ENCODE measurements at regions not wholly inside any gene's neighbourhood (a gene's known extent, or its start where the extent isn't known, plus 50 kb on each side); places are given as distances from the start of the nearest gene placed in this dataset.
"Not testable (repeated sequence)": the region's sequence is repeated elsewhere in the genome, so short reads cannot be mapped to it uniquely, and the experiment has no call there.

DNA sequence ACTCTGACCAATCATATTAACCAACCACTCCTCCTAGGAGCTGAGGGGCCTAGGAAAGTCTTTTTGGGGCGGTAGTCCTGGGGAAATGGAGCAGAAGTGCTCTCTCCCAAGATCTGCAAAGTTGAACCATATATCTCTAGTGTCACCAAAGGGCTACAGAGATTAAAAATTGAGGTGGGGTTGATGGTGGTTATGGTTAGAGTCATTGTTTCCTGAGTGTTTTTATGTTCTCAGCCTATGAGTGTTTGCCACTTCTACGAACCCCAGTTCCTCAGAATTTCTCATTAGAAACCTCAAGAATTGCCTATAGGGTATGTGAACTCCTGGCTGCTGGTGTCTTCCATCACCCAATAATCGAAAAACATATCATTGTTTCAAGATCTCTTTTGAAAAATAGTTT is 217.8 kb downstream of the CDRT15L2 start:
- DNase-seq: no peak
- no peak for ATAC-seq
- intact Hi-C loops (cut with DNase I): no loop called here
- Histone ChIP-seq H3K9me3 (ENCODE audit: control insufficient read depth, low read length) (no peaks in the 10 kb centered on the region), H3K27me3 (ENCODE audit: control insufficient read depth, insufficient read depth) (no peaks in the 10 kb centered on the region), H3K27ac (ENCODE audit: low read length) (no peak overlapping the region), H3K4me1 (ENCODE audit: control insufficient read depth, insufficient read depth, low read length) (no peaks in the 10 kb centered on the region), H3K4me3 (ENCODE audit: low read length) (no peak overlapping the region)
- WGBS: 83% methylated on average over 3 of the region's 3 CpGs

DNA sequence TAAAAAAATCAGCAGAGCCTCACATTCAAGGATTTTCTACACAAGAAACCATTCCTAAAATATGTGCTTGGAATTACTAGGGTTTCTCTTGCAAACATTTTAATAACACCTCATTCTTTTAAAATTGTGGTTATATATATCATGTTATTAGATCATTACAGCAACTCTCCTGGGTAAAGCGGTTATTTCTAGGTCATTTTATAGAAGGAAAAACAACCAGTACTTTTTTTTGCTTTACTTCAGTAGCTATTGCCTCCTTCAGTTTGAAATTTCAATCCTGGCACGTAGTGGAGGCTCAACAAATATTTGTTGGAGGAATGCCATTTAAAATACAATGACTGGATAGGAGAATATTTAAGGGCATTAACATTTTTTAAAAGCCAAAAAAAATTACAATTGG is 220.6 kb downstream of the CDRT15L2 start:
- H3K27me3 ChIP-seq (ENCODE audit: control insufficient read depth, insufficient read depth): no peaks in the 10 kb centered on the region
- 57% methylated on average over 2 of the region's 2 CpGs for WGBS
- no peaks in the 10 kb centered on the region for H3K9me3 ChIP-seq (ENCODE audit: control insufficient read depth, low read length)
- intact Hi-C loops (cut with DNase I): no loop called here
- DNase-seq: no peak
- ATAC-seq: no peak
- no peak overlapping the region for H3K27ac ChIP-seq (ENCODE audit: low read length)
- H3K4me1 ChIP-seq (ENCODE audit: control insufficient read depth, insufficient read depth, low read length): no peaks in the 10 kb centered on the region
- no peak overlapping the region for H3K4me3 ChIP-seq (ENCODE audit: low read length)

DNA sequence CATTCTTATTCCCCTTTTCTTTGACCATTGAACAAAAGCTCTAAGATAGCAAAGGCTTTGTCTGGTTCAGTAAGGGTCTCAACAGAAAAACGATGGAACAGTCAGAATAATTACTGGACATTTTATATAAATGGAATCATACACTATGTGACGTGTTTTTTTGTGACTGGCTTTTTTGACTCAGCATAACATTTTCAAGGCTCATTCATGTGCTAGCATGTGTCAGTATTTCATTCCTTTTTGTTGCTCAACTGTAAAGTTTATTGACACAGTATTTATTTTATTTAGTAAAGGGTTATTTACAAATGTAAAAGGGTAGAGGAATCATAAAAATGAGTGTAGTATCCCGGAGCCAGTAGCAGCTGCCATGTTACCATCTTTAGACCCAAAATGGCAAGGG is 226.2 kb downstream of the CDRT15L2 start:
- WGBS: 72% methylated on average over 3 of the region's 3 CpGs
- H3K27ac ChIP-seq (ENCODE audit: low read length): no peak overlapping the region
- DNase-seq (no peak), ATAC-seq (no peak)
- H3K4me1 ChIP-seq (ENCODE audit: control insufficient read depth, insufficient read depth, low read length): no peaks in the 10 kb centered on the region
- H3K4me3 ChIP-seq (ENCODE audit: low read length): no peak overlapping the region
- no peaks in the 10 kb centered on the region for H3K27me3 ChIP-seq (ENCODE audit: control insufficient read depth, insufficient read depth)
- H3K9me3 ChIP-seq (ENCODE audit: control insufficient read depth, low read length): no peaks in the 10 kb centered on the region
- intact Hi-C loops (cut with DNase I): no loop called here

DNA sequence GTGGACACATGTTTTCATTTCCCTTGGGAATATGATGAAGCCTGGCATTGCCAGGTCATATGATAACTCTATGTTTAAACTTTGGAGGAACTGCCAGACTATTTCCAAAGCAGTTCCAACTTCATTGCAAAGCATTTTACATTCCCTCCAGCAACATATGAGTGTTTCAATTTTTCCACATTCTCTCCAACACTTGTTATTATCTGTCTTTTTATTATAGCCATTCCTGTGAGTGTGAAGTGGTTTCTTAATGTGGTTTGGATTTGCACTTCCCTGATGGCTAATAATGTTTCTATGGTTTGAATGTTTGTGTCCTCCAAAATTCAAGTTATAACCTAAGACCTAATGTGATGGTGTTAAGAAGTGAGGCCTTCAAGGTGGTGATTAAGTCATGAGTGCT is 228.0 kb downstream of the CDRT15L2 start:
- H3K27me3 ChIP-seq (ENCODE audit: control insufficient read depth, insufficient read depth); H3K4me1 ChIP-seq (ENCODE audit: control insufficient read depth, insufficient read depth, low read length); DNase-seq; H3K9me3 ChIP-seq (ENCODE audit: control insufficient read depth, low read length); intact Hi-C loops (cut with DNase I); ATAC-seq; H3K4me3 ChIP-seq (ENCODE audit: low read length); H3K27ac ChIP-seq (ENCODE audit: low read length): not testable (repeated sequence)

GRCh38 chr17:20815410-20815809 is 227.4 kb downstream of the USP22 start:
- H3K4me3 ChIP-seq (ENCODE audit: low read length); H3K27me3 ChIP-seq (ENCODE audit: control insufficient read depth, insufficient read depth); H3K9me3 ChIP-seq (ENCODE audit: control insufficient read depth, low read length); intact Hi-C loops (cut with DNase I); H3K4me1 ChIP-seq (ENCODE audit: control insufficient read depth, insufficient read depth, low read length); H3K27ac ChIP-seq (ENCODE audit: low read length); DNase-seq; ATAC-seq: not testable (repeated sequence)
- 90% methylated on average over 5 of the region's 5 CpGs for WGBS

GRCh38 chr17:20823905-20824304 is 218.9 kb downstream of the USP22 start:
- H3K4me3 ChIP-seq (ENCODE audit: low read length): no peak overlapping the region
- WGBS: 82% methylated on average over 3 of the region's 3 CpGs
- H3K4me1 ChIP-seq (ENCODE audit: control insufficient read depth, insufficient read depth, low read length): no peaks in the 10 kb centered on the region
- no peak overlapping the region for H3K27ac ChIP-seq (ENCODE audit: low read length)
- no peak for DNase-seq
- ATAC-seq: no peak
- H3K27me3 ChIP-seq (ENCODE audit: control insufficient read depth, insufficient read depth): no peaks in the 10 kb centered on the region
- intact Hi-C loops (cut with DNase I): no loop called here
- H3K9me3 ChIP-seq (ENCODE audit: control insufficient read depth, low read length): no peaks in the 10 kb centered on the region

DNA sequence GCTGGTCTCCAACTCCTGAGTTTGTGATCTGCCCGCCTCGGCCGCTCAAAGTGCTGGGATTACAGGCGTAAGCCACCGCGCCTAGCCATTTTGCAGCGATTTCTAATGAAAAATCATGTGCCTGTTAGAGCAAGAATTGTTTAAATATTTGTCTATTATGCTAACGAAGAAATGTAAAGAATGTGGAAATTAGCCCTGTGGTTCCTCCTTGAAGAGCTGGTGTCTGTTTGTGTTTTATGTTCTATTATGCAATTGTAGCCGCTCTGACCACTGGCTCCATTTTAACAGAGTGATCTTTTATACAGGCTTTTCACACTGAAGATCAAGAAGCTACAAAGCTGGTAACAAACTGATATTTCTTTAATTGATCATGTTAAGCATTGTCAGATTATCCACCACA is 217.3 kb downstream of the USP22 start:
- no peak overlapping the region for H3K27ac ChIP-seq (ENCODE audit: low read length)
- H3K27me3 ChIP-seq (ENCODE audit: control insufficient read depth, insufficient read depth): no peaks in the 10 kb centered on the region
- WGBS: 87% methylated on average over 9 of the region's 9 CpGs
- DNase-seq: no peak
- ATAC-seq: no peak
- H3K4me1 ChIP-seq (ENCODE audit: control insufficient read depth, insufficient read depth, low read length): no peaks in the 10 kb centered on the region
- no peaks in the 10 kb centered on the region for H3K9me3 ChIP-seq (ENCODE audit: control insufficient read depth, low read length)
- H3K4me3 ChIP-seq (ENCODE audit: low read length): no peak overlapping the region
- intact Hi-C loops (cut with DNase I): no loop called here

DNA sequence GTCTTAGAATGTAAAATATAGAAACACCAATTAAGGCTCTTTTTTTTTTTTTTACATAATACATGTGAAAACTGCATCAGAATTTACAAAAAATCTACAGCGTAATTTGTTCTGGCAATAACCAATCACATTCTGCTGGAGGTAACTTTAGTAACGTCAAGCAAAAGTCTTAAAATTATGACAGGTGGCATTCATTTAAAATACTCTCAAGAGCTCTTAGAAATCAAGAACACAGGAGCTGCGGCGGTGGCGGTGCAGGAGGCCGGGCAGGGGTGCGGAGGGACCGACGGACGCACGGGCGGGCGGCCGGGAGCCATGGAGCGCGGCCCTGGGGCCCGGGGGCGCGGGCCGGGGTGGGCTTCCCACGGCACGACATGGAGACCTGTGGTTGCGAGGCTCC is 202.4 kb downstream of the USP22 start:
- DNase-seq; intact Hi-C loops (cut with DNase I); ATAC-seq; H3K4me3 ChIP-seq (ENCODE audit: low read length); H3K27me3 ChIP-seq (ENCODE audit: control insufficient read depth, insufficient read depth); H3K9me3 ChIP-seq (ENCODE audit: control insufficient read depth, low read length); H3K4me1 ChIP-seq (ENCODE audit: control insufficient read depth, insufficient read depth, low read length); H3K27ac ChIP-seq (ENCODE audit: low read length): not testable (repeated sequence)
- WGBS: 25% methylated on average over 14 of the region's 23 CpGs

GRCh38 chr17:20840987-20841865 is 201.6 kb downstream of the USP22 start:
- not testable (repeated sequence) for H3K27me3 ChIP-seq (ENCODE audit: control insufficient read depth, insufficient read depth)

DNA sequence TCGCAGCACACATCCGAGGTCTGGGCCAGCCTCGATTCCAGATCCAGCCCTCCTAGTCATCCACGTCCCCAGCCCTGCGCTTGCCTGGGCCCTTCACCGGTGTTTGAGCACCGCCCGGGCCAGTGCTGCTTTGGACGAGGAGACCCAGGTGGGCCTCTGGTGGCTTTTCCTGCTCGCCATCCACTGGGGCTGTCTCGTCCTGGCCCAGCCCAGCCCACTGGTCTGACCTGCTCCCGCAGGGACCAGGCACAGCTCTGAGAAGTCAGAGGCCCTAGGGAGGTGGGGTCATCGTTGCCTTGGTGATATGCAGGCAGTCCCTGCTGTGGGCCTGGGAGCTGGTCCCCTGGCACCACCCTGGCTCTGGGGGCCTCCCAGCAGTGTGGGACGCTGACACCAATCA is 200.8 kb downstream of the USP22 start:
- H3K4me1 ChIP-seq (ENCODE audit: control insufficient read depth, insufficient read depth, low read length); H3K4me3 ChIP-seq (ENCODE audit: low read length); H3K9me3 ChIP-seq (ENCODE audit: control insufficient read depth, low read length); H3K27me3 ChIP-seq (ENCODE audit: control insufficient read depth, insufficient read depth); H3K27ac ChIP-seq (ENCODE audit: low read length); DNase-seq; ATAC-seq; intact Hi-C loops (cut with DNase I): not testable (repeated sequence)
- 87% methylated on average over 14 of the region's 14 CpGs for WGBS

More at GRCh38 chr17:20840987-20841865, 201.6 kb downstream of the USP22 start:
- 36% methylated on average over 62 of the region's 62 CpGs for WGBS
- H3K9me3 ChIP-seq (ENCODE audit: control insufficient read depth, low read length); H3K27ac ChIP-seq (ENCODE audit: low read length); H3K4me1 ChIP-seq (ENCODE audit: control insufficient read depth, insufficient read depth, low read length); intact Hi-C loops (cut with DNase I); ATAC-seq: not testable (repeated sequence)
- peak overlapping the region; percentile 4 for H3K4me3 ChIP-seq (ENCODE audit: low read length)
- peak in 1 of 3 donors; percentile 30 for DNase-seq

GRCh38 chr17:20843261-20843660 is 199.6 kb downstream of the USP22 start:
- H3K27ac ChIP-seq (ENCODE audit: low read length); DNase-seq; H3K4me3 ChIP-seq (ENCODE audit: low read length); ATAC-seq; intact Hi-C loops (cut with DNase I); H3K9me3 ChIP-seq (ENCODE audit: control insufficient read depth, low read length); H3K4me1 ChIP-seq (ENCODE audit: control insufficient read depth, insufficient read depth, low read length); H3K27me3 ChIP-seq (ENCODE audit: control insufficient read depth, insufficient read depth): not testable (repeated sequence)
- WGBS: 40% methylated on average over 19 of the region's 19 CpGs

All from right cardiac atrium (tissue), 5 donors.